Activated naive CD8-positive, alpha-beta T cell treated with anti-CD3 and anti-CD28 coated beads for 36 hours (primary cell): ENCODE measurements at regions not wholly inside any gene's neighbourhood (a gene's known extent, or its start where the extent isn't known, plus 50 kb on each side); places are given as distances from the start of the nearest gene placed in this dataset.

Experiments used
- DNase-seq: peaks from one replicate; pipeline ENCODE4 v3.0.0; 2021
- H3K27ac Mint-ChIP-seq: one replicate; pipeline ENCODE4 v1.8.0; 2022; ENCODE audit warnings: mild to moderate bottlenecking, moderate library complexity, mixed read lengths
- H3K27me3 Mint-ChIP-seq: one replicate; pipeline ENCODE4 v1.8.0; 2022; ENCODE audit warnings: mild to moderate bottlenecking, mixed read lengths
- H3K36me3 Mint-ChIP-seq: one replicate; pipeline ENCODE4 v1.8.0; 2021; ENCODE audit warnings: mild to moderate bottlenecking, mixed read lengths
- H3K4me1 Mint-ChIP-seq: one replicate; pipeline ENCODE4 v1.8.0; 2021; ENCODE audit warnings: mixed read lengths
- H3K4me3 Mint-ChIP-seq: one replicate; pipeline ENCODE4 v1.8.0; 2022; ENCODE audit warnings: mild to moderate bottlenecking, moderate library complexity, mixed read lengths
- H3K9me3 Mint-ChIP-seq: one replicate; pipeline ENCODE4 v1.8.0; 2022; ENCODE audit warnings: mixed read lengths

DNA sequence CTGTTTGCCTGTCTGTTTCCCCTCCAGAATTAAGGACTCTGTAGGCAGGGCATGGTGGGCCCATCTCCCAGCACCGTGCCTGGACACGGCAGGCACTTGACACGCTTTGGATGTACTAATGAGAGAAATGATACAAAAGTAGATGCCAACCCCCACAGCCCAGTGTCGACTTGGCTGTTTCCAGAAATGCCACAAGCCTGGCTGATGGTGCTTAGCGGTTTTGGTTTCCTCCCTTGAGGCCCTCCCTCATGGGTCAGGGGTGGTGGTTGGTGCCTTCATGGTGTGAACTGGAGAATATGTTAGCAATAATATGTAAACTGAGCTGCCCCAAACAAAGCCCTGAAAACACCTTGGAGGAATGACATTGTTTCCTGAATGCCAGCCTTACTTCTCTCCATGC is 55.5 kb upstream of the ESRRB start:
- no peak overlapping the region for H3K4me3 Mint-ChIP-seq
- peaks cover 5% of the 10 kb centered on the region for H3K27me3 Mint-ChIP-seq
- H3K4me1 Mint-ChIP-seq, result no peaks in the 10 kb centered on the region
- no peak for DNase-seq
- H3K9me3 Mint-ChIP-seq, result no peaks in the 10 kb centered on the region
- no peaks in the 10 kb centered on the region for H3K36me3 Mint-ChIP-seq
- H3K27ac Mint-ChIP-seq, result no peak overlapping the region

DNA sequence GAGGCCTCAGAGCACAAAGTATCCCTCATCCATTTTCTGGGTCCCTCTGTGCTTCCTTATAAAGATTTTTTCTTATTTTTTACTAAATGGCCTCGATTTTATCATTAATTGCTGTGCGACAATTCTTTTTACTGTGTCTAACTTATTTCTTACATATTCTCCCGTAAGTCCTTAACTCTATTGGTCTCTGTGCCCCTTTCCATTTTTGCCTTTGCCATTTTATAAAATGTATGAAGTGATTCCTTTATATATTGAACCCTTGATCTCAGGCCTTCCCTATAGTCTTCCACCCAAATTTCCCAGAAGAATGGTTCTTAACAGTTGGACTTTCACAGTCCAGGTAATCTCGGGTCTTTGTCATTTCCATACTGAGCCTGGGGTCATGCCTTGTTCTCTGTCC is 55.0 kb upstream of the ESRRB start:
- Mint-ChIP-seq H3K4me3 (no peak overlapping the region), H3K4me1 (no peaks in the 10 kb centered on the region), H3K36me3 (no peaks in the 10 kb centered on the region), H3K9me3 (no peaks in the 10 kb centered on the region), H3K27me3 (peaks cover 5% of the 10 kb centered on the region), H3K27ac (no peak overlapping the region)
- no peak for DNase-seq

DNA sequence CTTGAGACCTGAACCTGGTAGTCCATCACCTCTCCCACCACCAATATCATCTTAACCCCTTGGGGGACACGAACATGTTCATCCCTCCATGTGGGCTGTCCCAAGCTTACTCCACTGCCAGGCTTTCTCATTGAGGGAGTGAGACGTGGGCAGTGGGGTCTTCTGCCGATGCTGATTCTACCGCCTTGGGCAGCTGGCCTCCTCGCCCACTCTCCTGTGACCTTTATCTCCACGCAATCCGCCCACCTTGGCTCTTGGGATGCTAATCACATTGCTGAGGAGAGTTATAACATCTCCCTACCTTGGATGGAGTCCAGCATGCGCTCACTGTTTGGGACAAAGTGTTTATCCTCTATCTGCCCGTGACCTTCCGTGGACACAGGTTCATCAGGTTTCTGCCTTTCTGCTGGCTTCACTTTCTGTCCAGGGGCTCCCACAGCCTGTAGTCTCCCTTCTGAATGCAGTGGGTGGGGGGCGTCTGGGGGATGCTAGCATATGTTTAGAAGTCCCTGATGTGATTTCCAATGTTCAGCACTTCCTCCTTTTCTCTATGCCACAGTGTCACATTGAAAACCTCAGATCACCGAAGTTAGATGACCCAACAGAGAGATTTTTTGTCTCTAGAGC is 53.2 kb upstream of the ESRRB start:
- Mint-ChIP-seq H3K27ac (no peak overlapping the region), H3K9me3 (no peaks in the 10 kb centered on the region), H3K4me3 (no peak overlapping the region), H3K4me1 (no peaks in the 10 kb centered on the region), H3K27me3 (peaks cover 11% of the 10 kb centered on the region), H3K36me3 (no peaks in the 10 kb centered on the region)
- DNase-seq, result no peak

DNA sequence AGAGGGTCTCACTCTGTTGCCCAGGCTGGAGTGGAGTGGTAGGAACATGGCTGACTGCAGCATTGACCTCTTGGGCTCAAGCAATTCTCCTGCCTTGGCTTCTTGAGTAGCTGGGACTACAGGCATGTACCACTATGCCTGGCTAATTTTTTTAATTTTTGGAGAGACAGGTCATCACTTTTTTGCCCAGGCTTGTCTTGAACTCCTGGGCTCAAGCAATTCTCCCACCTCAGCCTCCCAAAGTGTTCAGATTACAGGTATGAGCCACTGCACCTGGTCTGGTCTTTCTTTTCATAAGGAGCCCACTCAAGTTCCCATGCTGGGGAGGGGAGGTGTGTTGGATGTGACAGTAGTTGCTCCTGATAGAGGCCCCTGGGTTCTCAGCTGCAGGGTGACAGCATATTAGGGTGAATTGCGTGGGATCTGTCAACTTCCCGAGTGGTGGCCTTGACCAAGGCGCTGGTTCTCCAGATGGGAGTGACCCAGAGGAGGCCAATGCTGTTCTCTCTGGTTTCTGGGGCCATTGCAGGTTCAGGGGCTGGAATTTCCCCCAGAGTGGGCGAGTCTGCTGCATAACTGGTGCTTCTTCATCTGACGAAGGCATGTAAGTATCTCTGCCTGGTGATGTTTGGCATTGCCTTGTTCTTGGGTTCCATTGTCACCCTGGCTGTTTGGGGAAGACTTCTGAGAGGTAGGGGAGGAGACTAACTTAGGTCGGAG is 52.4 kb upstream of the ESRRB start:
- no peaks in the 10 kb centered on the region for H3K4me1 Mint-ChIP-seq
- H3K27ac Mint-ChIP-seq, result no peak overlapping the region
- H3K4me3 Mint-ChIP-seq, result no peak overlapping the region
- DNase-seq, result no peak
- H3K36me3 Mint-ChIP-seq, result no peaks in the 10 kb centered on the region
- H3K9me3 Mint-ChIP-seq, result no peaks in the 10 kb centered on the region
- H3K27me3 Mint-ChIP-seq, result peaks cover 16% of the 10 kb centered on the region

DNA sequence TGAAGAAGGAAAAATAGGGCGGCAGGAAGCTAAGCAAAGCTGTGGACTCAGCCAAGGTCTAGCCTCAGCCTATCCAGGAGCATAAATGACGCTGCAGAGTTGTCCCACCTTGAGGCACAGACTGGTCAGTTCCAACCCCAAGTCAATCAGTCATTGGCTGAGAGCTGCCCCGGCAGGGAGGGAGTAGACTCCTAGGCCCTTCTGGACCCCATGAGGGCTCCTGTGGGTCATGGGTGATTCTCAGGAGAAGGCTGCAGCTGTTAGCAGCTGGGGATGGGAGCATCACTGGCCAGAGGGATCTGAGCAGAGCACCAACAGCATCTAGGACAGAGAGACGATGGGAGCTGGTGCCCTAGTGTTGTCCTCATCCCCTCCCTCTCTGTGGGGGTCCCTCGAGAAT is 51.8 kb upstream of the ESRRB start:
- Mint-ChIP-seq H3K4me3 (no peak overlapping the region), H3K27ac (no peak overlapping the region), H3K9me3 (no peaks in the 10 kb centered on the region), H3K27me3 (peaks cover 23% of the 10 kb centered on the region), H3K4me1 (no peaks in the 10 kb centered on the region), H3K36me3 (no peaks in the 10 kb centered on the region)
- no peak for DNase-seq
